GM23338 (cell line): ENCODE measurements at regions not wholly inside any gene's neighbourhood (a gene's known extent, or its start where the extent isn't known, plus 50 kb on each side); places are given as distances from the start of the nearest gene placed in this dataset.

Source experiments
- ATAC-seq: fragments of 200-7000 bp; cut with Tn5 transposase; 3 replicates; pipeline ENCODE4 v1.9.1; 2020
- DNase-seq: peaks from one replicate; pipeline ENCODE4 v3.0.0-alpha.2; 2015; ENCODE audit warnings: low spot score
- H2AFZ ChIP-seq: fragments of 200-600 bp; sonication (generic); 2 replicates; pipeline ENCODE4 v1.8.0; 2016; ENCODE audit warnings: antibody characterized with exemption, mild to moderate bottlenecking, moderate library complexity
- H3F3A ChIP-seq: fragments of 200-600 bp; sonication (generic); replicated peaks from 2 replicates; pipeline ENCODE4 v1.8.0; 2017; ENCODE audit warnings: antibody characterized with exemption, mixed run types, low read depth
- H3K27ac ChIP-seq: fragments of 200-600 bp; sonication (generic); 2 replicates; pipeline ENCODE4 v1.6.1; 2016; ENCODE audit warnings: low read depth
- H3K27me3 ChIP-seq: fragments of 200-600 bp; sonication (generic); 2 replicates; pipeline ENCODE4 v1.8.0; 2016; ENCODE audit warnings: mild to moderate bottlenecking, mixed run types, moderate library complexity; ENCODE audit not compliant: insufficient read depth
- H3K36me3 ChIP-seq: fragments of 200-600 bp; sonication (generic); 2 replicates; pipeline ENCODE4 v1.8.0; 2016; ENCODE audit warnings: mild to moderate bottlenecking; ENCODE audit not compliant: insufficient read depth
- H3K4me1 ChIP-seq: fragments of 200-600 bp; sonication (generic); 2 replicates; pipeline ENCODE4 v1.8.0; 2016; ENCODE audit warnings: mild to moderate bottlenecking, moderate library complexity; ENCODE audit not compliant: insufficient read depth
- H3K4me2 ChIP-seq: fragments of 200-600 bp; sonication (generic); 2 replicates; pipeline ENCODE4 v1.7.1; 2017; ENCODE audit warnings: mixed run types
- H3K4me3 ChIP-seq: fragments of 200-600 bp; sonication (generic); 2 replicates; pipeline ENCODE4 v1.6.1; 2016; ENCODE audit warnings: mixed run types
- H3K79me2 ChIP-seq: fragments of 200-600 bp; sonication (generic); replicated peaks from 2 replicates; pipeline ENCODE4 v1.8.0; 2017; ENCODE audit warnings: mild to moderate bottlenecking; ENCODE audit not compliant: insufficient read depth
- H3K9me2 ChIP-seq: fragments of 200-600 bp; sonication (generic); 2 replicates; pipeline ENCODE4 v1.8.0; 2017; ENCODE audit not compliant: insufficient read depth
- H4K20me1 ChIP-seq: fragments of 200-600 bp; sonication (generic); replicated peaks from 2 replicates; pipeline ENCODE4 v1.8.0; 2017; ENCODE audit warnings: mild to moderate bottlenecking; ENCODE audit not compliant: insufficient read depth
- H3K27ac Mint-ChIP-seq: 2 replicates; pipeline ENCODE4 v1.8.0; 2020; ENCODE audit warnings: inconsistent platforms, mild to moderate bottlenecking, moderate library complexity, mixed read lengths
- H3K27me3 Mint-ChIP-seq: 3 replicates; pipeline ENCODE4 v1.8.0; 2022; ENCODE audit warnings: low read depth, mild to moderate bottlenecking, moderate library complexity, mixed read lengths, inconsistent platforms; ENCODE audit not compliant: insufficient read depth, poor library complexity
- H3K36me3 Mint-ChIP-seq: 3 replicates; pipeline ENCODE4 v1.8.0; 2021; ENCODE audit warnings: low read depth, mild to moderate bottlenecking, inconsistent platforms, moderate library complexity, mixed read lengths
- H3K4me1 Mint-ChIP-seq: 3 replicates; pipeline ENCODE4 v1.8.0; 2020; ENCODE audit warnings: mild to moderate bottlenecking, inconsistent platforms, mixed read lengths
- H3K4me3 Mint-ChIP-seq: 3 replicates; pipeline ENCODE4 v1.8.0; 2021; ENCODE audit warnings: moderate library complexity, mild to moderate bottlenecking, inconsistent platforms, mixed read lengths
- H3K9me3 Mint-ChIP-seq: 3 replicates; pipeline ENCODE4 v1.8.0; 2020; ENCODE audit warnings: moderate library complexity, mild to moderate bottlenecking, inconsistent platforms, mixed read lengths
- CREB1 ChIP-seq: fragments of 250-450 bp; sonication (Bioruptor Pico); IDR thresholded peaks from 2 replicates; pipeline ENCODE4 v1.5.0; 2020; ENCODE audit warnings: low read depth, mild to moderate bottlenecking, moderate library complexity
- CTCF ChIP-seq, 2 experiments: fragments of 200-600 bp in 1 of 2; sonication (generic) in 1 of 2; conservative IDR thresholded peaks; 2 replicates each; pipeline versions ENCODE4 v1.5.1 to v1.6.1; 2016 to 2017; ENCODE audit warnings: antibody characterized with exemption in 2 of 2, low read depth in 2 of 2, mild to moderate bottlenecking in 2 of 2, moderate library complexity in 1 of 2
- ETS1 ChIP-seq: IDR thresholded peaks from 2 replicates; pipeline ENCODE4 v1.6.1; 2016; ENCODE audit warnings: antibody characterized with exemption
- EZH2 ChIP-seq: fragments of 200-600 bp; sonication (generic); IDR thresholded peaks from one replicate; pipeline ENCODE4 v1.8.0; 2017; ENCODE audit warnings: antibody characterized with exemption, mild to moderate bottlenecking, low read depth; ENCODE audit not compliant: unreplicated experiment
- EZH2phosphoT487 ChIP-seq: fragments of 200-600 bp; sonication (generic); IDR thresholded peaks from one replicate; pipeline ENCODE4 v1.8.1; 2018; ENCODE audit warnings: antibody characterized with exemption; ENCODE audit not compliant: unreplicated experiment
- JUNB ChIP-seq: IDR thresholded peaks from one replicate; pipeline ENCODE4 v1.6.1; 2016; ENCODE audit warnings: antibody characterized with exemption; ENCODE audit not compliant: unreplicated experiment
- NANOG ChIP-seq: IDR thresholded peaks from 2 replicates; pipeline ENCODE4 v1.6.1; 2016; ENCODE audit warnings: antibody characterized with exemption, borderline replicate concordance
- POLR2AphosphoS5 ChIP-seq: IDR thresholded peaks from 2 replicates; pipeline ENCODE4 v1.6.1; 2016; ENCODE audit warnings: antibody characterized with exemption, low read depth
- REST ChIP-seq: IDR thresholded peaks from one replicate; pipeline ENCODE4 v1.6.1; 2018; ENCODE audit warnings: antibody characterized with exemption; ENCODE audit not compliant: unreplicated experiment
- STAT1 ChIP-seq: IDR thresholded peaks from one replicate; pipeline ENCODE4 v1.6.1; 2016; ENCODE audit warnings: antibody characterized with exemption; ENCODE audit not compliant: unreplicated experiment
- ZNF114 ChIP-seq: fragments of 250-450 bp; sonication (Bioruptor Pico); IDR thresholded peaks from 2 replicates; pipeline ENCODE4 v1.5.0; 2020; ENCODE audit warnings: mild to moderate bottlenecking, moderate library complexity
- ZNF331 ChIP-seq: fragments of 250-450 bp; sonication (Bioruptor Pico); IDR thresholded peaks from 2 replicates; pipeline ENCODE4 v1.5.0; 2020; ENCODE audit warnings: low read depth, mild to moderate bottlenecking, moderate library complexity
- ZNF462 ChIP-seq: fragments of 250-450 bp; sonication (Bioruptor Pico); IDR thresholded peaks from 2 replicates; pipeline ENCODE4 v1.5.0; 2020; ENCODE audit warnings: mild to moderate bottlenecking, moderate library complexity

GRCh38 chr1:102529446-102529845 lies 532.7 kb upstream of the OLFM3 start:
- Histone ChIP-seq H3F3A (no peaks in the 10 kb centered on the region), H3K27ac (no peak overlapping the region), H3K9me2 (0 out of 2 replicates have a peak, but pooled peaks cover 4% of the 10 kb centered on the region), H3K4me1 (no peaks in the 10 kb centered on the region), H4K20me1 (no peaks in the 10 kb centered on the region), H3K4me3 (no peak overlapping the region), H3K79me2 (no peaks in the 10 kb centered on the region), H3K4me2 (no peak overlapping the region), H2AFZ (no peak overlapping the region), H3K36me3 (no peaks in the 10 kb centered on the region), H3K27me3 (no peaks in the 10 kb centered on the region)
- Mint-ChIP-seq H3K4me1 (no peaks in the 10 kb centered on the region), H3K27me3 (peaks cover 5% of the 10 kb centered on the region), H3K4me3 (no peak overlapping the region), H3K27ac (no peak overlapping the region), H3K9me3 (no peaks in the 10 kb centered on the region), H3K36me3 (no peaks in the 10 kb centered on the region)
- DNase-seq (no peak), ATAC-seq (no peak)
- TF ChIP-seq JUNB (no peak), STAT1 (no peak), NANOG (no peak), ZNF331 (CRISPR knock-in tag) (no peak), ZNF462 (no peak), POLR2AphosphoS5 (no peak), CREB1 (CRISPR knock-in tag) (no peak), ETS1 (no peak), REST (no peak), EZH2 (no peak), CTCF (conservative IDR thresholded peaks at IDR 0.05; ENCODE audit: low read depth in 2 of 2) (no peak), EZH2phosphoT487 (no peak), ZNF114 (CRISPR knock-in tag) (no peak)
